AG09319 (cell line): ENCODE measurements at regions not wholly inside any gene's neighbourhood (a gene's known extent, or its start where the extent isn't known, plus 50 kb on each side); places are given as distances from the start of the nearest gene placed in this dataset.
"Not testable (repeated sequence)": the region's sequence is repeated elsewhere in the genome, so short reads cannot be mapped to it uniquely, and the experiment has no call there.

Experiments
- DNase-seq: peaks from one replicate; pipeline ENCODE4 v3.0.0-alpha.2; 2010; ENCODE audit warnings: low read depth; ENCODE audit errors: extremely low read depth
- TF ChIP-seq, protein P1 (sequence below): IDR thresholded peaks from 2 replicates; pipeline ENCODE4 v1.5.1; 2011; ENCODE audit warnings: low read depth, mild to moderate bottlenecking, inconsistent platforms, low read length, moderate library complexity

GRCh38 chr4:189664693-189665250 lies 275.9 kb upstream of the FRG1 start:
- no peak for DNase-seq
- TF ChIP-seq, protein P1, sequence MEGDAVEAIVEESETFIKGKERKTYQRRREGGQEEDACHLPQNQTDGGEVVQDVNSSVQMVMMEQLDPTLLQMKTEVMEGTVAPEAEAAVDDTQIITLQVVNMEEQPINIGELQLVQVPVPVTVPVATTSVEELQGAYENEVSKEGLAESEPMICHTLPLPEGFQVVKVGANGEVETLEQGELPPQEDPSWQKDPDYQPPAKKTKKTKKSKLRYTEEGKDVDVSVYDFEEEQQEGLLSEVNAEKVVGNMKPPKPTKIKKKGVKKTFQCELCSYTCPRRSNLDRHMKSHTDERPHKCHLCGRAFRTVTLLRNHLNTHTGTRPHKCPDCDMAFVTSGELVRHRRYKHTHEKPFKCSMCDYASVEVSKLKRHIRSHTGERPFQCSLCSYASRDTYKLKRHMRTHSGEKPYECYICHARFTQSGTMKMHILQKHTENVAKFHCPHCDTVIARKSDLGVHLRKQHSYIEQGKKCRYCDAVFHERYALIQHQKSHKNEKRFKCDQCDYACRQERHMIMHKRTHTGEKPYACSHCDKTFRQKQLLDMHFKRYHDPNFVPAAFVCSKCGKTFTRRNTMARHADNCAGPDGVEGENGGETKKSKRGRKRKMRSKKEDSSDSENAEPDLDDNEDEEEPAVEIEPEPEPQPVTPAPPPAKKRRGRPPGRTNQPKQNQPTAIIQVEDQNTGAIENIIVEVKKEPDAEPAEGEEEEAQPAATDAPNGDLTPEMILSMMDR = no peak

- not testable (repeated sequence) for DNase-seq
Measured at GRCh38 chr4:189665712-189666305, 274.9 kb upstream of the FRG1 start.

DNA sequence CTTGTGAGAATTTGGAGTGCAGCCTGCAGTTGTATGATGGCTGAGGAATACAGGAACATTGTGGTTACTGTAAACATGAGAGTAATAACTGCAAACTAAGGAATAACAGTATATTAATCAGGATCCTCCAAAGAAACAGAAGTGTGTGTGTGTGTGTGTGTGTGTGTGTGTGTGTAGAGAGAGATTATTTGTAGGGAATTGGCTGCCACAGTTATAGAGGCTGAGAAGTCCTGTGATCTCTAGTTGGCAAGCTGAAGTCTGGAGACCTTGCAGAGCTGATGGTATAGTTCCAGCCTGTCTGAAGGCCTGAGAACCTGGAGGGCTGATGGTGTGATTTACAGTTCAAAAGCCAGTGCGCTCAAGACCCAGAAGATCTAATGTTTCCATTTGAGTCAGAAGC lies 273.3 kb upstream of the FRG1 start:
- not testable (repeated sequence) for DNase-seq

- DNase-seq = not testable (repeated sequence)
Measured at GRCh38 chr4:189697675-189698245, 242.9 kb upstream of the FRG1 start.

- DNase-seq = not testable (repeated sequence)
Measured at GRCh38 chr4:189703000-189703399, 237.7 kb upstream of the FRG1 start.

DNA sequence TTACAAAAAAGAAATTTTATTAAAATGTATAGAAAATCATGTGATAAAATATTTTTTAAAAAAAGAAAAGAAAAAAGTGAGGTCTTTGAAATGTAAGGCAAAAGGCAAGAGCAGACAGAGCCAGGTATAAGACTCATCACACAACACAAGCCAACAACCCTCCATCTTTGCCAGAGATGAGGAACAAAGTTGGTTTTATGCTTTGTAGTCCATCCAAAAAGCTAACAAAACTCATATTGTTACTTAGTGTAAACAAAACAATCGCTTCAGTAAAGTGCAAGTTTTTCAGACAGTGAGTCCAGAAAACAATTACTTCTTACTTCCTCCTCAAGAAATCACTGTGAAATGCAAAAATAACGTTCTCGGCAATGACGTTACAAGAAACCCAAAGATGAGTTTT lies 233.9 kb upstream of the FRG1 start:
- DNase-seq = not testable (repeated sequence)

GRCh38 chr4:189707227-189707626 lies 233.4 kb upstream of the FRG1 start:
- DNase-seq = not testable (repeated sequence)

DNA sequence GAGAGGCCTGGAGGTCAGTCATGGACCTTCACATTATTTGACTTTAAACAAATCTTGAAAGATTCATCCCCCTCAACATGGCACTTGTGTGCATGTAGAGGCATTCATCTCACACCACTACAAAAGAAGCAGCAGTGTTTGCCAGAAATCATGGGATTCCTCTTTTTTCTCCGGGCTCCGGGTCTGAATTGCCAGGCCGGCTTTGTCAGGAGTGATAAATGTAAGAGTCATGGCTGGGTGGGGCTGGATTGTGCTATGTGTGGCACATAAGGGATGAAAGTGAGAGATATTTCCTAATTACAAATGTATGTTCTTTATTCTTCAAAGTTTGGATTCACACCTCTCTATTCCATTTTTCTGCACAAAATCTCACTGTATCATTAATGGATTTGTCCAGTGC lies 228.7 kb upstream of the FRG1 start:
- DNase-seq = not testable (repeated sequence)

- not testable (repeated sequence) for DNase-seq
Measured at GRCh38 chr4:189721016-189721993, 219.4 kb upstream of the FRG1 start.

- DNase-seq = not testable (repeated sequence)
Measured at GRCh38 chr4:189722324-189723003, 218.2 kb upstream of the FRG1 start.

DNA sequence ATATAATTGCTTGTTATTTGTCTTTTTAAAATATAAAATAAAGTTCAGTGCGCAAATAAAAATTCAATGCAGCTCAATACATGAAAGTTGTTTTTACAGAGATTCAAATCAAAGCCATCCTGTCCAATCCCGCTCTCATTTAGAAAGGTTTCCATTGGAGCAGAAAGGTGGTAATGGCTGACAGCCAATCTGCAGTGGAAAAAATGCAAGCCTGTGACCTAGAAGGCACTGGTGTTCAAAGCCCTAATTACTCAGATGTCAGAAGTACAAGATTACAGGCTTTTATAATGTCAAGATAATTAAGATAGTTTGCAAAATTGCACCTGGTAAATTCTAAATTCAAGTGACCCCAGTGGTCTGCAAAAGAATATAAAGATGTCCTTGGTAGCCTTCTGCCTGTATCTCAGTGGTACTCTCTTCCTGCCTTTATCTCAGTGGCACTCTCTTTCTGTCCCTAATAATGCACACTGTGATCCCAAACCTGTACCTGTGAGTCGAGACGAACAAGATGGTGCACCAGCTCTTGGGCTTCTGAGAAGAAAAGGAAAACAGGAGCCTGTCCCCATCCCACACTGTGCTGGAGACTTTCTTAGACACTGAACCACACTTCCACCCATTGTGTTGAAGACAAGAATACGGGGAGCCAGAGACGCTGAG lies 212.6 kb upstream of the FRG1 start:
- DNase-seq = not testable (repeated sequence)

DNA sequence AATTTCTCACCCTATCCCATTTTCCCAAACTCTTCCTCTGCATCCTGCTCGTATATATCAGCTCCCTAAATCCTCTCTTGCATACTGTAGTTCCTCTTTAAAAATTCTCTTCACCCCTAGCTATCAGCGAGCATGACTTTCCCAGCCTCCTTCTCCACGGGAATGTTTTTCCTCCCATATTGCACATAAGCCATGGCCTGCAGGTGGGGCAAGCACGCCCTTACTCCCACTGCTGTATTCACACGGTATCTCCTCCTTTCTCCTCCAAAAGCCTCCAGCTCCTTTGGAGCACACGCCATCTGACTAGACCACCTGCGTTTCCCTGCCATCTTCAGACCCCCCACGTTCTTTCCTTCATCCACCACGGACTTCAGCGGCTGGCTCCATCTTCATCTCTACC lies 208.7 kb upstream of the FRG1 start:
- DNase-seq = not testable (repeated sequence)

DNA sequence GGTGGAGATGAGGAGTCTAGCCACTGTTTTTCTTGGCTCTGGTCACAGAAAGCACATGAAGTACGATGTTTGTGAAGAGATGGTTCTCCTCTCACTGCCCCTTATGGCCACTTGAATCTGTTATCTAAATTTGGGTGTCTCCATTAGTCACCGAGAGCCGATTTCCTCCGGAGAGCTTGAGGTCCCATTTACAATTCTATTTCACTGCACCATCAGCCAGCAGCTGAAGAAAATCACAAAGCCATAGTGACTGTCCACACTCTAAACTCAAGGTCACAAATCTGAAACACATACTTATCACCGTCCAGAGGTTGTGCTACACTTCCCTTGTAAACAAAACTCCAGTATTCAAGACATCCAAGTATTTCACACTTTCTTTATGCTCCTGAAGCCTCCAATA lies 207.2 kb upstream of the FRG1 start:
- DNase-seq = not testable (repeated sequence)

GRCh38 chr4:189734648-189735267 lies 205.9 kb upstream of the FRG1 start:
- not testable (repeated sequence) for DNase-seq

DNA sequence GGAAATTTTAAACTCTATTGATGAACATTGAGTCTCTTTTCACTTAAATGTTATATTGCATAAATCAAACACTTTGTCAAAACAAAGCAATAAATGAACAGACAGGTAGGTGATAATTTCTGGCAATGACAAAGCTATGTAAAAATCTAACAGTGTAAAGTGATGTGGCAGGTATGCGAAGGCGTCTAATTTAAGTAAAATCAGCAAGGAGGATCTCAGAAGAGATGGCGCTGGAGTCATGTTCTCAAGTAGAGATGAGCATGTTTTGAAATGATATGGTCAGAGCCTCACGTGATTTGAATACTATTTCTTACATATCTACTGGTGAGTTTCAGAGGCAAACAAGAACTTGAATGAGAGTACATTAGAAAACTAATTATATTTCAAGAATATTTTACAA lies 204.0 kb upstream of the FRG1 start:
- not testable (repeated sequence) for DNase-seq

DNA sequence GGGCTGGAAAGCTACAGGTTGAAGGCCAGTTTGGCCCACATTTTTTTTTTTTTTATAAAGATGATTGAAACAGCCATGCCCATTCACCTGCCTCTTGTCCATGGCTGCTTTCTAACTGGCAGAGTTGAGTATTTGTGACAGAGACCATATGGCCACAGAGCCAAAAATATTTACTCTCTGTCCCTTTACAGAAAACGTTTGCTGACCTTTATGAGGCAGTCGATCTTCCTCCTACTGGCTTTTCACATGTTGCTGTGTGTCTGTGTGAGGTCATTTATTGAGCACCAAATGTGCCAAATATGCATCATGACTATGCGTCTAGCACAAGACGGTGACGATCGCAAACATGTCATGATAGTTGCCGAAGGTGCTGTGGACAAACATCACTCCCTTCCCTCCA lies 200.6 kb upstream of the FRG1 start:
- not testable (repeated sequence) for DNase-seq
